Colonic mucosa (tissue), 4 donors: ENCODE measurements at regions not wholly inside any gene's neighbourhood (a gene's known extent, or its start where the extent isn't known, plus 50 kb on each side); places are given as distances from the start of the nearest gene placed in this dataset.
"Not testable (repeated sequence)": the region's sequence is repeated elsewhere in the genome, so short reads cannot be mapped to it uniquely, and the experiment has no call there.

Experiments used
- DNase-seq: peaks from one replicate; pipeline ENCODE4 v3.0.0-alpha.2; 2020
- H3K27ac ChIP-seq: fragments of 200-600 bp; one replicate; pipeline ENCODE4 v1.8.0; 2021
- H3K27me3 ChIP-seq: fragments of 200-600 bp; one replicate; pipeline ENCODE4 v1.8.0; 2021
- H3K36me3 ChIP-seq: fragments of 200-600 bp; one replicate; pipeline ENCODE4 v1.8.0; 2021
- H3K4me1 ChIP-seq: fragments of 200-600 bp; one replicate; pipeline ENCODE4 v1.8.0; 2021; ENCODE audit warnings: mild to moderate bottlenecking
- H3K4me3 ChIP-seq: fragments of 200-600 bp; one replicate; pipeline ENCODE4 v1.8.0; 2021
- H3K9ac ChIP-seq, 2 donors: one replicate each; pipeline ENCODE4 v1.7.0; 2013; ENCODE audit warnings: control low read depth in 2 of 2, low read depth in 2 of 2, low read length in 2 of 2
- H3K9me3 ChIP-seq: fragments of 200-600 bp; one replicate; pipeline ENCODE4 v1.8.0; 2021
- CTCF ChIP-seq: fragments of 200-600 bp; IDR thresholded peaks from one replicate; pipeline ENCODE4 v1.8.0; 2022; ENCODE audit warnings: antibody characterized with exemption, mild to moderate bottlenecking
- intact Hi-C: fragments of 100-400 bp; cut with DNase I; formaldehyde crosslinking; loops from one replicate; pipeline ENCODE4 v1.14.1; 2022
- donor health status: healthy.
- donor health status: DM: no; HTN: no; CAD: no.
- donor health status: DM: no; HTN: no; CAD: no.

- DNase-seq, result no peak
- H3K27ac ChIP-seq, result no peak overlapping the region
- no peak overlapping the region for H3K4me3 ChIP-seq
- no peaks in the 10 kb centered on the region for H3K36me3 ChIP-seq
- H3K9me3 ChIP-seq, result no peaks in the 10 kb centered on the region
- H3K27me3 ChIP-seq, result no peaks in the 10 kb centered on the region
- no peak for TF ChIP-seq CTCF
- intact Hi-C loops, result no loop called here
- no peaks in the 10 kb centered on the region for H3K4me1 ChIP-seq
- no peak overlapping the region for H3K9ac ChIP-seq
Measured at GRCh38 chr5:133865113-133865512, 103.3 kb downstream of the C5orf15 start.

GRCh38 chr5:133864711-133865110 lies 103.7 kb downstream of the C5orf15 start:
- no peaks in the 10 kb centered on the region for H3K9me3 ChIP-seq
- DNase-seq, result no peak
- intact Hi-C loops, result no loop called here

GRCh38 chr5:133863857-133864585 lies 104.4 kb downstream of the C5orf15 start:
- no peak overlapping the region for H3K4me3 ChIP-seq
- H3K27me3 ChIP-seq, result no peaks in the 10 kb centered on the region
- no peak overlapping the region for H3K9ac ChIP-seq
- TF ChIP-seq CTCF, result no peak
- intact Hi-C loops, result no loop called here
- H3K36me3 ChIP-seq, result no peaks in the 10 kb centered on the region
- no peaks in the 10 kb centered on the region for H3K9me3 ChIP-seq
- H3K4me1 ChIP-seq, result no peaks in the 10 kb centered on the region
- DNase-seq, result no peak
- H3K27ac ChIP-seq, result no peak overlapping the region

More at GRCh38 chr5:133864711-133865110, 103.7 kb downstream of the C5orf15 start:
- TF ChIP-seq CTCF, result no peak
- Histone ChIP-seq H3K27me3 (no peaks in the 10 kb centered on the region), H3K36me3 (no peaks in the 10 kb centered on the region), H3K9ac (no peak overlapping the region), H3K27ac (no peak overlapping the region), H3K4me1 (no peaks in the 10 kb centered on the region), H3K4me3 (no peak overlapping the region)

GRCh38 chr5:133861161-133861737 lies 107.2 kb downstream of the C5orf15 start:
- no peak overlapping the region for H3K27ac ChIP-seq
- no peak overlapping the region for H3K4me3 ChIP-seq
- H3K4me1 ChIP-seq, result no peaks in the 10 kb centered on the region
- H3K36me3 ChIP-seq, result no peaks in the 10 kb centered on the region
- H3K27me3 ChIP-seq, result no peaks in the 10 kb centered on the region
- no peak for DNase-seq
- H3K9ac ChIP-seq, result no peak overlapping the region
- no peaks in the 10 kb centered on the region for H3K9me3 ChIP-seq
- no peak for TF ChIP-seq CTCF
- intact Hi-C loops, result no loop called here

- intact Hi-C loops, result no loop called here
- Histone ChIP-seq H3K4me3 (no peak overlapping the region), H3K27ac (no peak overlapping the region), H3K9me3 (no peaks in the 10 kb centered on the region), H3K9ac (no peak overlapping the region), H3K27me3 (no peaks in the 10 kb centered on the region), H3K36me3 (no peaks in the 10 kb centered on the region), H3K4me1 (no peaks in the 10 kb centered on the region)
- DNase-seq, result no peak
- no peak for TF ChIP-seq CTCF
Measured at GRCh38 chr5:133859073-133859472, 109.4 kb downstream of the C5orf15 start.

- H3K9me3 ChIP-seq, H3K4me3 ChIP-seq, intact Hi-C loops, H3K4me1 ChIP-seq, DNase-seq, H3K27me3 ChIP-seq, H3K9ac ChIP-seq, H3K36me3 ChIP-seq, H3K27ac ChIP-seq: not testable (repeated sequence)
Measured at GRCh38 chr5:133857595-133858313, 110.7 kb downstream of the C5orf15 start.
